Right lobe of liver (tissue), 6 donors: ENCODE measurements at regions not wholly inside any gene's neighbourhood (a gene's known extent, or its start where the extent isn't known, plus 50 kb on each side); places are given as distances from the start of the nearest gene placed in this dataset.
"Not testable (repeated sequence)": the region's sequence is repeated elsewhere in the genome, so short reads cannot be mapped to it uniquely, and the experiment has no call there.

Source experiments
- ATAC-seq, 4 donors: fragments of 200-7000 bp; cut with Tn5 transposase; one replicate each; pipeline ENCODE4 v1.9.1; 2020; ENCODE audit warnings: mild to moderate bottlenecking in 4 of 4, moderate library complexity in 4 of 4
- DNase-seq, 3 donors: peaks; one replicate each; pipeline ENCODE4 v3.0.0-alpha.2; 2020
- H3K27ac ChIP-seq, 3 donors: fragments of 200-600 bp; one replicate each; pipeline ENCODE4 v1.8.0; 2022
- H3K27me3 ChIP-seq, 2 donors: fragments of 200-600 bp; one replicate each; pipeline ENCODE4 v1.8.0; 2022
- H3K36me3 ChIP-seq, 4 donors: fragments of 200-600 bp; sonication (generic) in 1 of 4; one replicate each; pipeline versions ENCODE4 v1.5.1 to v1.8.0; 2017 to 2022; ENCODE audit warnings: control low read depth in 1 of 4
- H3K4me1 ChIP-seq, 4 donors: fragments of 200-600 bp; sonication (generic) in 1 of 4; one replicate each; pipeline versions ENCODE4 v1.5.1 to v1.8.0; 2017 to 2022; ENCODE audit warnings: control low read depth in 1 of 4
- H3K4me3 ChIP-seq, 3 donors: fragments of 200-600 bp; one replicate each; pipeline ENCODE4 v1.8.0; 2022
- H3K9me3 ChIP-seq, 4 donors: fragments of 200-600 bp; sonication (generic) in 1 of 4; one replicate each; pipeline versions ENCODE4 v1.5.1 to v1.8.0; 2017 to 2022; ENCODE audit warnings: control low read depth in 1 of 4
- POLR2A ChIP-seq: fragments of 450-650 bp; IDR thresholded peaks from one replicate; pipeline ENCODE4 v1.6.1; 2017; ENCODE audit warnings: antibody characterized with exemption, mild to moderate bottlenecking
- WGBS: methylation state at CpG from one replicate; pipeline ENCODE4 v1.1.6; 2018; ENCODE audit warnings: low coverage, low lambda C conversion rate; ENCODE audit not compliant: insufficient coverage; ENCODE audit errors: missing lambda C conversion rate; 5-methylcytosine and 5-hydroxymethylcytosine counted together
- intact Hi-C, 2 donors: fragments of 100-400 bp; cut with DNase I; formaldehyde crosslinking; loops; one replicate each; pipeline versions ENCODE4 v1.11.2 to v1.14.1; 2022
- TF ChIP-seq, protein P1 (sequence below), 4 donors: fragments of 200-600 bp in 3 of 4; fragments of 450-650 bp in 1 of 4; IDR thresholded peaks; one replicate each; pipeline versions ENCODE4 v1.5.1 to v1.8.0; 2016 to 2022; ENCODE audit warnings: antibody characterized with exemption in 4 of 4, mild to moderate bottlenecking in 2 of 4
- donor health status: DM: no; HTN: yes; CAD: no.
- donor health status: DM: no; HTN: no; CAD: no.
- donor health status: DM: no; HTN: no; CAD: no.
- donor health status: DM: no; HTN: yes; CAD: no.
- donor health status: DM: no; HTN: yes; CAD: no.

- ATAC-seq (no peak), DNase-seq (no peak)
- Histone ChIP-seq H3K9me3 (no peaks in the 10 kb centered on the region), H3K4me3 (no peak overlapping the region), H3K27me3 (no peaks in the 10 kb centered on the region), H3K4me1 (no peaks in the 10 kb centered on the region), H3K36me3 (no peaks in the 10 kb centered on the region), H3K27ac (no peak overlapping the region)
- intact Hi-C loops = no loop called here
- TF ChIP-seq, protein P1, sequence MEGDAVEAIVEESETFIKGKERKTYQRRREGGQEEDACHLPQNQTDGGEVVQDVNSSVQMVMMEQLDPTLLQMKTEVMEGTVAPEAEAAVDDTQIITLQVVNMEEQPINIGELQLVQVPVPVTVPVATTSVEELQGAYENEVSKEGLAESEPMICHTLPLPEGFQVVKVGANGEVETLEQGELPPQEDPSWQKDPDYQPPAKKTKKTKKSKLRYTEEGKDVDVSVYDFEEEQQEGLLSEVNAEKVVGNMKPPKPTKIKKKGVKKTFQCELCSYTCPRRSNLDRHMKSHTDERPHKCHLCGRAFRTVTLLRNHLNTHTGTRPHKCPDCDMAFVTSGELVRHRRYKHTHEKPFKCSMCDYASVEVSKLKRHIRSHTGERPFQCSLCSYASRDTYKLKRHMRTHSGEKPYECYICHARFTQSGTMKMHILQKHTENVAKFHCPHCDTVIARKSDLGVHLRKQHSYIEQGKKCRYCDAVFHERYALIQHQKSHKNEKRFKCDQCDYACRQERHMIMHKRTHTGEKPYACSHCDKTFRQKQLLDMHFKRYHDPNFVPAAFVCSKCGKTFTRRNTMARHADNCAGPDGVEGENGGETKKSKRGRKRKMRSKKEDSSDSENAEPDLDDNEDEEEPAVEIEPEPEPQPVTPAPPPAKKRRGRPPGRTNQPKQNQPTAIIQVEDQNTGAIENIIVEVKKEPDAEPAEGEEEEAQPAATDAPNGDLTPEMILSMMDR (IDR thresholded peaks at IDR 0.05) = no peak
- no peak for TF ChIP-seq POLR2A
- 68% methylated on average over 4 of the region's 4 CpGs for WGBS
These were observed 375.0 kb upstream of the SLC35B3 start for GRCh38 chr6:8810325-8810724.

DNA sequence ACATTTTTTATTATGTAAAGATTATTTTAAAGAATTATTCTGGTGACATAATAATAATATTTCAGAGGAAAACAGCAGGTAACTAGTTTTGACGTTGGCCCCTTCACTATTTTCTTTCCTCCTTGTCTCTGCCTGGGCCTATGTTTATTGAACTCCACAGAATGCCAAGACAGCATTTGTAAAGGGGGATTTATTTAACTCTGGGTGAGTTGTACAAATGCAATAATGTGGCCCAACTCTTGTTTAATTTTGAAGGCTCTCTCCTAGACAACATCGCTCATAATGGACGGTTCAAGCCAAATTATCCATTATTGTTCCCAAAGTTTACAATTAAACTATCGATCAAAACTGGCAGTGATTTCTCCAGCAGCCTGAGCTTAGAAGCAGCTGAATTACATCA is 374.3 kb upstream of the SLC35B3 start:
- DNase-seq = no peak
- ATAC-seq = no peak
- Histone ChIP-seq H3K4me3 (no peak overlapping the region), H3K27me3 (no peaks in the 10 kb centered on the region), H3K9me3 (no peaks in the 10 kb centered on the region), H3K4me1 (no peaks in the 10 kb centered on the region), H3K36me3 (no peaks in the 10 kb centered on the region), H3K27ac (no peak overlapping the region)
- intact Hi-C loops = no loop called here
- TF ChIP-seq POLR2A = no peak
- TF ChIP-seq, protein P1 (IDR thresholded peaks at IDR 0.05) = no peak
- 80% methylated on average over 4 of the region's 4 CpGs for WGBS

DNA sequence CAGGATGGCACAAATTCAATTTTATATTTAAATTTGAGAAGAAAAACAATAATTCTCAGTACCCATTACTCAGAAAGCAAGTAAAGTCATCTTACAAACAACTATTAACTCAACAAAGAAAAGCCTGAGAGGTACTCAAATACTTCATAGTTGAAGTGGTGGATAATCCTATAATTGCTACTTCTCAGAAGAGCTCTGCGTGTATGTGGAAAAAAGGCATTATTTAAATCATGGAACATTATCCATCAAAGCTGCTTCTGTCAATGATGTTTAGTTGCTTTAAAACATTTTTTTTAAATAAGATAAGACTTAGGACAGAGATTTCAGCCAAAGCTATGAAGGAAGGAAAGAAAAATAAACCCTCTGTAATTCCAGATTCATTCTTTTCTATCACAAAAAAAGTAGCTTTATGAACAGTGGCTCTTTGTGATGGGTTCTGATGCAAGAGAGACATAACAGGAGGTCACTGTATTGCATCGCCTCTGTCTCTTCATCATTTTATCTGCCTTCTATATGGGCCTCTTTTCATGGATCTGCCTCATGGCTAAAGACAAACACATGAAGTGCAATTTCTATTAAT is 367.9 kb upstream of the SLC35B3 start:
- Histone ChIP-seq H3K27ac (no peak overlapping the region), H3K4me1 (no peaks in the 10 kb centered on the region), H3K36me3 (no peaks in the 10 kb centered on the region), H3K4me3 (no peak overlapping the region), H3K27me3 (no peaks in the 10 kb centered on the region), H3K9me3 (no peaks in the 10 kb centered on the region)
- 94% methylated on average over 2 of the region's 2 CpGs for WGBS
- intact Hi-C loops = no loop called here
- DNase-seq (no peak), ATAC-seq (no peak)
- TF ChIP-seq, protein P1 (IDR thresholded peaks at IDR 0.05) = no peak
- no peak for TF ChIP-seq POLR2A

DNA sequence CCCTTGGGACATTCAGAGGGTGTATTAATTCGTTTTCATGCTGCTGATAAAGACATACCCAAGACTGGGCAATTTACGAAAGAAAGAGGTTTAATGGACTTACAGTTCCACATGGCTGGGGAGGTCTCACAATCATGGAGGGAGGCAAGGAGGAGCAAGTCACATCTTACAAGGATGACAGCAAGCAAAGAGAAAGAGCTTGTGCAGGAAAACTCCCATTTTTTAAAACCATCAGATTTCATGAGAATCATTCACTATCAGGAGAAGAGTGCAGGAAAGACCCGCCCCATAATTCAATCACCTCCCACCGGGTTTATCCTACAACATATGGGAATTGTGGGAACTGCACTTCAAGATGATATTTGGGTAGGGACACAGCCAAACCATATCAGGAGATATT is 367.1 kb upstream of the SLC35B3 start:
- H3K4me3 ChIP-seq, H3K4me1 ChIP-seq, DNase-seq, H3K27ac ChIP-seq, H3K27me3 ChIP-seq, H3K9me3 ChIP-seq, H3K36me3 ChIP-seq, ATAC-seq, intact Hi-C loops: not testable (repeated sequence)
- whole genome bisulfite sequencing = 66% methylated on average over 3 of the region's 4 CpGs

- WGBS = 56% methylated on average over 3 of the region's 3 CpGs
- ATAC-seq = no peak
These were observed 359.1 kb upstream of the SLC35B3 start for GRCh38 chr6:8794420-8794819.

More at GRCh38 chr6:8794420-8794819, 359.1 kb upstream of the SLC35B3 start:
- no peak overlapping the region for H3K4me3 ChIP-seq
- TF ChIP-seq, protein P1 (IDR thresholded peaks at IDR 0.05) = no peak
- no peak for TF ChIP-seq POLR2A
- H3K4me1 ChIP-seq = no peaks in the 10 kb centered on the region
- intact Hi-C loops = no loop called here
- no peaks in the 10 kb centered on the region for H3K36me3 ChIP-seq
- DNase-seq = no peak
- no peaks in the 10 kb centered on the region for H3K9me3 ChIP-seq
- no peak overlapping the region for H3K27ac ChIP-seq
- no peaks in the 10 kb centered on the region for H3K27me3 ChIP-seq
